ENCODE measurements at regions not wholly inside any gene's neighbourhood (a gene's known extent, or its start where the extent isn't known, plus 50 kb on each side); places are given as distances from the start of the nearest gene placed in this dataset.

- no peak for DNase-seq
These were observed 111.6 kb upstream of the GLI3 start for GRCh38 chr7:42348631-42349030.

- DNase-seq: no peak
These were observed 111.1 kb upstream of the GLI3 start for GRCh38 chr7:42348071-42348470.

- DNase-seq: no peak
These were observed 110.6 kb upstream of the GLI3 start for GRCh38 chr7:42347616-42348015.

GRCh38 chr7:42345478-42346299 lies 108.7 kb upstream of the GLI3 start:
- no peak for DNase-seq

GRCh38 chr7:42344198-42344755 lies 107.3 kb upstream of the GLI3 start:
- no peak for DNase-seq

GRCh38 chr7:42342381-42342780 lies 105.4 kb upstream of the GLI3 start:
- no peak for DNase-seq

- DNase-seq: no peak
These were observed 103.4 kb upstream of the GLI3 start for GRCh38 chr7:42340436-42340835.

GRCh38 chr7:42338916-42339540 lies 102.0 kb upstream of the GLI3 start:
- no peak for DNase-seq

GRCh38 chr7:42338231-42338915 lies 101.4 kb upstream of the GLI3 start:
- no peak for DNase-seq

- DNase-seq: no peak
These were observed 100.4 kb upstream of the GLI3 start for GRCh38 chr7:42337225-42337905.

- DNase-seq: no peak
These were observed 95.7 kb upstream of the GLI3 start for GRCh38 chr7:42332605-42333222.

- DNase-seq: no peak
These were observed 82.6 kb upstream of the GLI3 start for GRCh38 chr7:42319631-42320030.

- no peak for DNase-seq
These were observed 78.6 kb upstream of the GLI3 start for GRCh38 chr7:42315631-42316030.

- no peak for DNase-seq
These were observed 78.1 kb upstream of the GLI3 start for GRCh38 chr7:42315103-42315502.

GRCh38 chr7:42314696-42315095 lies 77.7 kb upstream of the GLI3 start:
- DNase-seq: no peak

GRCh38 chr7:42311195-42311594 lies 74.2 kb upstream of the GLI3 start:
- DNase-seq: no peak

GRCh38 chr7:42292991-42293521 lies 56.0 kb upstream of the GLI3 start:
- DNase-seq: no peak

- no peak for DNase-seq
These were observed 52.5 kb upstream of the GLI3 start for GRCh38 chr7:42289473-42289872.
